ENCODE measurements at regions not wholly inside any gene's neighbourhood (a gene's known extent, or its start where the extent isn't known, plus 50 kb on each side); places are given as distances from the start of the nearest gene placed in this dataset.

DNA sequence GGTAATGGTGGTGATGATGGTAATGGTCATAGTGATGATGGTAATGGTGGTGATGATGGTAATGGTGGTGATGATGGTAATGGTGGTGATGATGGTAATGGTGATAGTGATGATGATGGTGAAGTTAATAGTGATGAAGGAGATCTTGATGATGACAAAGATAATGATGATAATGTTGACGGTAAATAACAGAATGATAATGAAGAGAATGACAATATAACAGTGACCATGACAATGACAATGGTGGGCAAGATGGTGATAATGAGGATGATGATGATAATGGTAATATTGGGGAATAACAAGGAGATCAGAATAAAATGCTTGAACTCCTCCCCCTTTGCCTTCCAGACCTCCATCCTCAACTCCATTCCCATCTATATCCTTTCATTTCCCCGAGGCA is 233.3 kb upstream of the SFSWAP start:
- no peak for TF ChIP-seq POLR2A (IDR thresholded peaks at IDR 0.05)
- no peak for TF ChIP-seq CTCF (IDR thresholded peaks at IDR 0.05)
